ENCODE measurements at regions not wholly inside any gene's neighbourhood (a gene's known extent, or its start where the extent isn't known, plus 50 kb on each side); places are given as distances from the start of the nearest gene placed in this dataset.

- no peak for DNase-seq
- Histone ChIP-seq H3K4me3 (no peak overlapping the region), H3K36me3 (no peaks in the 10 kb centered on the region), H3K27me3 (peaks cover 0 to 3% (median 0%) of the 10 kb centered on the region in 4 donors), H3K27ac (no peak overlapping the region), H3K9me3 (no peaks in the 10 kb centered on the region), H3K4me1 (no peaks in the 10 kb centered on the region)
- intact Hi-C loops (cut with DNase I): no loop called here
- TF ChIP-seq CTCF (IDR thresholded peaks at IDR 0.05) (no peak), POLR2A (IDR thresholded peaks at IDR 0.05) (no peak)
- WGBS, 2 donors: 37 to 63% methylated on average over 2 of the region's 2 CpGs
Measured at GRCh38 chr15:94792196-94792595, 560.8 kb downstream of the MCTP2 start.

GRCh38 chr15:94793207-94793606 is 561.8 kb downstream of the MCTP2 start:
- Histone ChIP-seq H3K27ac (no peak overlapping the region), H3K4me3 (no peak overlapping the region), H3K9me3 (no peaks in the 10 kb centered on the region), H3K4me1 (no peaks in the 10 kb centered on the region), H3K36me3 (no peaks in the 10 kb centered on the region), H3K27me3 (peaks cover 0 to 3% (median 0%) of the 10 kb centered on the region in 4 donors)
- intact Hi-C loops (cut with DNase I): no loop called here
- TF ChIP-seq CTCF (IDR thresholded peaks at IDR 0.05) (no peak), POLR2A (IDR thresholded peaks at IDR 0.05) (no peak)
- DNase-seq: no peak
- 76 to 80% methylated on average over 3 of the region's 3 CpGs for WGBS, 2 donors

- intact Hi-C loops (cut with DNase I): no loop called here
- H3K27ac ChIP-seq: no peak overlapping the region
- H3K4me1 ChIP-seq: no peaks in the 10 kb centered on the region
- no peak overlapping the region for H3K4me3 ChIP-seq
- 58 to 67% methylated on average over 5 to 7 of the region's 7 CpGs for WGBS, 2 donors
- TF ChIP-seq POLR2A (IDR thresholded peaks at IDR 0.05): no peak
- no peak for TF ChIP-seq CTCF (IDR thresholded peaks at IDR 0.05)
- no peak for DNase-seq
- H3K27me3 ChIP-seq: peaks cover 0 to 3% (median 0%) of the 10 kb centered on the region in 4 donors
- H3K36me3 ChIP-seq: no peaks in the 10 kb centered on the region
- no peaks in the 10 kb centered on the region for H3K9me3 ChIP-seq
Measured at GRCh38 chr15:94793641-94794040, 562.3 kb downstream of the MCTP2 start.

- TF ChIP-seq POLR2A (IDR thresholded peaks at IDR 0.05) (no peak), CTCF (IDR thresholded peaks at IDR 0.05) (no peak)
- Histone ChIP-seq H3K36me3 (no peaks in the 10 kb centered on the region), H3K9me3 (no peaks in the 10 kb centered on the region), H3K4me1 (no peaks in the 10 kb centered on the region), H3K27me3 (no peaks in the 10 kb centered on the region), H3K27ac (no peak overlapping the region), H3K4me3 (no peak overlapping the region)
- no peak for DNase-seq
- WGBS, 2 donors: 36 to 44% methylated on average over 2 of the region's 2 CpGs
- intact Hi-C loops (cut with DNase I): no loop called here
Measured at GRCh38 chr15:94804613-94805012, 573.3 kb downstream of the MCTP2 start.

- Histone ChIP-seq H3K36me3 (no peaks in the 10 kb centered on the region), H3K27me3 (no peaks in the 10 kb centered on the region), H3K4me1 (no peaks in the 10 kb centered on the region), H3K27ac (no peak overlapping the region), H3K4me3 (no peak overlapping the region), H3K9me3 (no peaks in the 10 kb centered on the region)
- TF ChIP-seq CTCF (IDR thresholded peaks at IDR 0.05) (no peak), POLR2A (IDR thresholded peaks at IDR 0.05) (no peak)
- 67% methylated on average over 4 of the region's 4 CpGs for WGBS, 2 donors
- intact Hi-C loops (cut with DNase I): no loop called here
- DNase-seq: no peak
Measured at GRCh38 chr15:94815110-94815731, 583.9 kb downstream of the MCTP2 start.
